ENCODE measurements at regions not wholly inside any gene's neighbourhood (a gene's known extent, or its start where the extent isn't known, plus 50 kb on each side); places are given as distances from the start of the nearest gene placed in this dataset.
"Not testable (repeated sequence)": the region's sequence is repeated elsewhere in the genome, so short reads cannot be mapped to it uniquely, and the experiment has no call there.

GRCh38 chr4:112708772-112709171 is 71.8 kb downstream of the LARP7 start:
- no peak for ATAC-seq

DNA sequence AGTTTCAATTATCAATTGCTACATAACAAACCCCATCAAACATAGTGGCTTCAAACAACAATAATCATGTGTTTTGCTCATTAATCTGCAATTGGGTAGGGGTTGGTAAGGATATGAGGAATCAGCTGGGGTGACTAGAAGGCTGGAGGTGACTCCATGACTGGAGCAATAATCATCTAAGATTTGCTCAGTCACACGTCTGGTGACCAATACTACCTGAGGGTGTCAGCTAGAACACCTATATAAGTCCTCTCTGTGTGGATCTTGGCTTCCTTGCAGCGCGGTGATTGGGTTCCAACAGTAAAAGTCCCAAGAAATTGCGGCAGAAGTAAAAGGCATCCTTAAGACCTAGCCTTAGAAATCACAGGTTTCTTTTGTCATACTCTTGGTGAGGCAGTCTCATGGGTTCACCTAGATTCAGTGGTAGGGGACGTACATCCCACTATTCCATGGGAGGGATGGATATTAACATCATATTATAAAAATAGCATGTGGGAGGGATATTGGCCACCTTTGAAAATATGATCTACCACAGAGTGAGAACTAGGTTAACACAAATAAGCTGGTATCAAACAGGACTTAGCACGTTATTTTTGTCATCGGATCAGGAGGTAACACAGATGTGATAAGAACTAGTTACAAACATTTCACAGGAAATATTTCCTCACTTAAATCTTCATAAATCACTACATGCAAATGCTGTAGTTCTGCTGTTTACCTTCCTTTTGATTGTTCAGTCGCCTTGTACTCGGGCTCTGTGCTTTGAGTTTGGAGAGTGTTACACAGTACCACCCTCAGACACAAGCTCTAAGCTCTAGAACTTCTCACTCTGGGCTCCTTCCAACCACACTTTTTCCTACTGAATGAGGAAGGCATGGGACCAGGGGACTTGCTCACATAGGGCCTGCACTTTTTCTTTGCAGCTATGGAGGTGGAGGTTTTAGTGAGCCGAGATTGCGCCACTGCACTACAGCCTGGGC is 78.3 kb downstream of the LARP7 start:
- ATAC-seq = no peak

GRCh38 chr4:112717856-112718255 is 80.9 kb downstream of the LARP7 start:
- ATAC-seq = no peak

DNA sequence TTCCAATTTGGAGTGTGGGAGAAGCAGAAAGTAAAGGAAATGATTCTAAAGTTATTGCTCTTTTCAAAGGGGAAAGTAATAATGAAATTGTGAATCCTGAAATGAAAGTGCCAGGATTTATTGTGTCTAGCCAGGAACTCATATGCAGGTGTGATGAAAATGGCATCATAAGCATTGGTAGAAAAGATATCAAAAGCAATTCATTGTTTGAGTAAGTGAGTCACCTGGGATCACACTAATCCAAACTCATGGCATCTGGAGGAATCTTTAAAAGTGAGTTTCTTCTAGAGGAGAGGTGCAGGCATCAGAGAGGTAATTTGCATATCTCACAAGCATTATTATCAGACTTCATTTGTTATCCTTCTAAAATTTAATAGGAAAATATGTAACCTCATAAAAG is 84.7 kb downstream of the LARP7 start:
- no peak for ATAC-seq

DNA sequence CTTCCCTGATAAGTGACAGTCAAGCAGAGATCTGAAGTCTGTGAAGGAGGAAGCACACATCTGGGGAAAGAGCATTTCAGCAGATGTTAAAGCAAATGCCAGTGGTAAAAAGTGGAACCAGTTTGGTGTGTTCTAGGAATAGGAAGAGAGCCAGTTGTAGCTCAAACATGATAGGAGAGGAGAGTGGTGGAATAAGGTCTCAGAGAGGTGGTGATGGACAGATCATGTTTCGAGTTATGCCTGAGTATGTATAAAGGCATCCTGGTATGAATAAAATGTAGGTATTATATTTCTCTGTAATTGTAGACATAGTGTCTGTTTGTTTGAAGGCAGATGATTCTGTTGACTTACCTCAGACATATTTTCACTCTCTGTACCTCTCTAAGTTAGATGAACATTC is 89.1 kb downstream of the LARP7 start:
- ATAC-seq = no peak

GRCh38 chr4:112727728-112728127 is 90.8 kb downstream of the LARP7 start:
- not testable (repeated sequence) for ATAC-seq

GRCh38 chr4:112731715-112732114 is 94.8 kb downstream of the LARP7 start:
- no peak for ATAC-seq

GRCh38 chr4:112732142-112732541 is 95.2 kb downstream of the LARP7 start:
- ATAC-seq = no peak

GRCh38 chr4:112735474-112735951 is 98.6 kb downstream of the LARP7 start:
- ATAC-seq = peak; percentile 80 to 84

DNA sequence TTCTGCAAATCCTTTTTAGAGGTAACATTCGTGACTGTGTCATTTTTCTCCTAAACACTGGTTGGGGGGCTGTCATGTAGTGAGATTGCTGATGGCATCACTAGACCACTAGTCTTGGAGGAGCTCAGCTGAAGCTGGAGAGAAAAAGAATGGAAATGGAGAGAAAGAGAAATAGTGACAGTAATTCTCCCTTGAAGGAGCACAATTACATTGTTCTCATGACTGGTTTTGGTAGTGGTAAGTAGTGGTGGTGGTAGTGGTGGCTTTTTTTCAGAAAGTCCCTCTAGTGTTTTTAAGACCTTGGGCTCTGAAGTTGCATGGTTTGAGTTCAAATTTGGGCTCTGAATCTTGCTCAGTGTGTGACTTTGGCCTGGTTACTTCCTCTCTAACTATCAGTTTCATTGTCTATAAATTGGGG is 99.8 kb downstream of the LARP7 start:
- no peak for ATAC-seq

- ATAC-seq = no peak
Observed at GRCh38 chr4:112739442-112739841, 102.5 kb downstream of the LARP7 start.

- ATAC-seq = no peak
Observed at GRCh38 chr4:112747036-112747435, 110.1 kb downstream of the LARP7 start.

- ATAC-seq = no peak
Observed at GRCh38 chr4:112748352-112748878, 111.5 kb downstream of the LARP7 start.

GRCh38 chr4:112750749-112751148 is 113.8 kb downstream of the LARP7 start:
- not testable (repeated sequence) for ATAC-seq

GRCh38 chr4:112751447-112751846 is 114.5 kb downstream of the LARP7 start:
- ATAC-seq = no peak

GRCh38 chr4:112752061-112752460 is 115.1 kb downstream of the LARP7 start:
- no peak for ATAC-seq

- no peak for ATAC-seq
Observed at GRCh38 chr4:112752510-112752909, 115.6 kb downstream of the LARP7 start.

- ATAC-seq = no peak
Observed at GRCh38 chr4:112753333-112753732, 116.4 kb downstream of the LARP7 start.

DNA sequence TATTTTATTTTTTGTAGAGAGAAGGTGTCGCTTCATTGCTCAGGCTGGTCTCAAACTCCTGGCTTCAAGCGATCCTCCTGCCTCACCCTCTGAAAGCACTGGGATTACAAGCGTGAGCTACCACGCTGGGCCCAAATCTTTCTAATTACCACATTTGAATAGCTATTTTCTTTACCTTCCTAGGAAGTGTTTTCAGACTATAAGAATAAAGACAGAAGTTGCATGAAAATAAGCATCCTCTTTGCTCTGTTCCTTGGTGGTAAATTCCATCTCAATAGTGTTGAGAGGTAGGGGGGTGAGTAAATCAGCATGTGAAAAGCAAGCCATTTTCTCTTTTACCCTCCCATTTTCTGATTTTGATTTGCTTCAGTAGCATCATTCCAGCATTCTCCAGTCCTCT is 122.4 kb downstream of the LARP7 start:
- no peak for ATAC-seq

DNA sequence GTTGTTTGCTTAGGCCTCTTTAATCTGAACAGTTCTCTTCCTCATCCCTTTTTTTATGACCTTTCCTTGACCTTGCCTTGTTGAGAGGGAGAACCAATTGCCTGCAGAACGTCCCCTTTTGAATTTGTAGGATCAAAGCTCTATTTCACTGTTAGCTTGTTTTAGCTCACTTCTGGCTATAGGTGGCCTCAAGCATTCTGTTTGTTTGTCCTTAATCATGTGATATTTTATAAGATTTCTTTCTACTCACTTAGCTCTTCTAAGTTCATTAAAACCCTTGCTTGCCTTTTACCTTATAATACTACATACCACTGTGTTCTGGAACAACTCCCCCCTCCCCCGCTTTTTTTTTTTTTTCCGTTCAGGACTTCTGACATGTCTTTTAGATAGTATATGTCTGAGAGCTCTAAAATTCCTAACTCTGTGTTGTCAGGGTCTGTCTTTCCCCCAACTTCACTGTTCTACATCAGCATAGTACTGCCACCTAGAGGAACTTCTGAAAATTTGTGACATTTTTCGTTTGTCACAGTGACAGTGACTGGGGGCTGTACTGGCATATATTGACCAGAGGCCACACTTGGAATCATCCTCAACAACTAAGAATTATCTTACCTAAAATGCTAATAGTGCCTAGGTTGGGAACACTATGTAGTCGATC is 128.5 kb downstream of the LARP7 start:
- peak in 1 of 2 donors; percentile 44 for ATAC-seq

- no peak for ATAC-seq
Observed at GRCh38 chr4:112766422-112766821, 129.5 kb downstream of the LARP7 start.

DNA sequence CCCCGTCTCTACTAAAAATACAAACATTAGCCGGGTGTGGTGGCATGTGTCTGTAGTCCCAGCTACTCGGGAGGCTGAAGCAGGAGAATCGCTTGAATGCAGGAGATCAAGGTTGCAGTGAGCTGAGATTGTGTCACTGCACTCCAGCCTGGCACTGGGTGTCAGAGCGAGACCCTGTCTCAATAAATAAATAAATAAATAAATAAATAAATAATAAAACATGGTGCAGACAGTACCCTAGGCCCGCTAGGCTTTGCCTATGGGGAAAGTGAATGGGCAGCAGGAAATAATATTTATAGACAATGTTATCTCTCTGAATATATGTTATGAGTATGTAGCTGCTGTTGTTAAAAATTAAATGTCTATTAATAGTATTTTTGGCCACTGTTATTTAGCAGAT is 130.4 kb downstream of the LARP7 start:
- ATAC-seq = no peak

- no peak for ATAC-seq
Observed at GRCh38 chr4:112770114-112770513, 133.2 kb downstream of the LARP7 start.

DNA sequence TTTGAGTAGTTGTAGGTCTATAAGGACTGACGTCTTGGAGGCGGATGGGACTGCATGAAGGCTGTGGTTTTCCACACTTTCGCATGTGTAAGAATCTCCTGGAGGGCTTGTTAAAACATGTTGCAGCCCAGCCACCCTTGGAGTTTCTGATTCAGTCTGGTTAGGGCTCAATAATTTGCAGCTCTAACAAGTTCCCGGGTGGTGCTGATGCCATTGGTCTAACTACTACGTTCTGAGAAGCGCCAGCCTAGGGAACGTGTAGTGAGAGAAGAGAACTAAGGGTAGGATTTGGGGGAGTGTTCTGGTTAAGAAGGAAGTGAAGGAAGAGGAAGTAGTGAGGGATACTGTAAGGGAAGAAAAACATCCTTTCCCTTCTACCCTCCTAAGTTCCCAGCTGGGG is 138.9 kb downstream of the LARP7 start:
- ATAC-seq = no peak
